Osteoblast (primary cell): ENCODE measurements at regions not wholly inside any gene's neighbourhood (a gene's known extent, or its start where the extent isn't known, plus 50 kb on each side); places are given as distances from the start of the nearest gene placed in this dataset.

Source experiments
- DNase-seq: peaks from one replicate; pipeline ENCODE4 v3.0.0; 2011; ENCODE audit warnings: low spot score, mixed read lengths; ENCODE audit not compliant: insufficient read length; ENCODE audit errors: missing footprints
- H2AFZ ChIP-seq: 2 replicates; pipeline ENCODE4 v1.6.0; 2011; ENCODE audit warnings: mild to moderate bottlenecking, low read length
- H3K27ac ChIP-seq: 2 replicates; pipeline ENCODE4 v1.5.1; 2011; ENCODE audit warnings: mild to moderate bottlenecking, low read depth, low read length, moderate library complexity
- H3K27me3 ChIP-seq: 2 replicates; pipeline ENCODE4 v1.6.0; 2012; ENCODE audit warnings: mild to moderate bottlenecking, control low read depth, inconsistent platforms, low read length, moderate library complexity; ENCODE audit not compliant: insufficient read depth
- H3K36me3 ChIP-seq: 2 replicates; pipeline ENCODE4 v1.5.1; 2011; ENCODE audit warnings: mild to moderate bottlenecking, low read length, control low read depth, moderate library complexity; ENCODE audit not compliant: insufficient read depth
- H3K4me1 ChIP-seq: 2 replicates; pipeline ENCODE4 v1.5.1; 2011; ENCODE audit warnings: mild to moderate bottlenecking, low read length, control low read depth, moderate library complexity; ENCODE audit not compliant: insufficient read depth
- H3K4me2 ChIP-seq: 2 replicates; pipeline ENCODE4 v1.6.0; 2011; ENCODE audit warnings: mild to moderate bottlenecking, low read length; ENCODE audit not compliant: insufficient read depth
- H3K4me3 ChIP-seq: fragments of 200-600 bp; sonication (generic); 3 replicates; pipeline ENCODE4 v1.5.1; 2012; ENCODE audit warnings: mild to moderate bottlenecking, low read length, inconsistent platforms; ENCODE audit not compliant: insufficient read depth
- H3K79me2 ChIP-seq: 2 replicates; pipeline ENCODE4 v1.6.0; 2012; ENCODE audit warnings: mild to moderate bottlenecking, low read length, control low read depth, inconsistent platforms; ENCODE audit not compliant: insufficient read depth
- H3K9me3 ChIP-seq: 2 replicates; pipeline ENCODE4 v1.5.1; 2011; ENCODE audit warnings: low read depth, low read length, control low read depth
- H4K20me1 ChIP-seq: 2 replicates; pipeline ENCODE4 v1.6.0; 2012; ENCODE audit warnings: mild to moderate bottlenecking, low read length, control low read depth; ENCODE audit not compliant: insufficient read depth
- TF ChIP-seq, protein P1 (sequence below): IDR thresholded peaks from 2 replicates; pipeline ENCODE4 v1.5.1; 2011; ENCODE audit warnings: mild to moderate bottlenecking, low read depth, low read length, moderate library complexity; ENCODE audit errors: extremely low read depth

GRCh38 chr2:8234253-8234652 lies 447.6 kb upstream of the ID2 start:
- DNase-seq: no peak
- Histone ChIP-seq H3K9me3 (no peaks in the 10 kb centered on the region), H3K4me1 (peaks cover 8% of the 10 kb centered on the region), H3K27me3 (no peaks in the 10 kb centered on the region), H4K20me1 (no peaks in the 10 kb centered on the region), H3K4me3 (no peak overlapping the region), H3K4me2 (no peak overlapping the region), H3K79me2 (no peaks in the 10 kb centered on the region), H3K27ac (no peak overlapping the region), H3K36me3 (no peaks in the 10 kb centered on the region), H2AFZ (no peak overlapping the region)
- TF ChIP-seq, protein P1, sequence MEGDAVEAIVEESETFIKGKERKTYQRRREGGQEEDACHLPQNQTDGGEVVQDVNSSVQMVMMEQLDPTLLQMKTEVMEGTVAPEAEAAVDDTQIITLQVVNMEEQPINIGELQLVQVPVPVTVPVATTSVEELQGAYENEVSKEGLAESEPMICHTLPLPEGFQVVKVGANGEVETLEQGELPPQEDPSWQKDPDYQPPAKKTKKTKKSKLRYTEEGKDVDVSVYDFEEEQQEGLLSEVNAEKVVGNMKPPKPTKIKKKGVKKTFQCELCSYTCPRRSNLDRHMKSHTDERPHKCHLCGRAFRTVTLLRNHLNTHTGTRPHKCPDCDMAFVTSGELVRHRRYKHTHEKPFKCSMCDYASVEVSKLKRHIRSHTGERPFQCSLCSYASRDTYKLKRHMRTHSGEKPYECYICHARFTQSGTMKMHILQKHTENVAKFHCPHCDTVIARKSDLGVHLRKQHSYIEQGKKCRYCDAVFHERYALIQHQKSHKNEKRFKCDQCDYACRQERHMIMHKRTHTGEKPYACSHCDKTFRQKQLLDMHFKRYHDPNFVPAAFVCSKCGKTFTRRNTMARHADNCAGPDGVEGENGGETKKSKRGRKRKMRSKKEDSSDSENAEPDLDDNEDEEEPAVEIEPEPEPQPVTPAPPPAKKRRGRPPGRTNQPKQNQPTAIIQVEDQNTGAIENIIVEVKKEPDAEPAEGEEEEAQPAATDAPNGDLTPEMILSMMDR: no peak

DNA sequence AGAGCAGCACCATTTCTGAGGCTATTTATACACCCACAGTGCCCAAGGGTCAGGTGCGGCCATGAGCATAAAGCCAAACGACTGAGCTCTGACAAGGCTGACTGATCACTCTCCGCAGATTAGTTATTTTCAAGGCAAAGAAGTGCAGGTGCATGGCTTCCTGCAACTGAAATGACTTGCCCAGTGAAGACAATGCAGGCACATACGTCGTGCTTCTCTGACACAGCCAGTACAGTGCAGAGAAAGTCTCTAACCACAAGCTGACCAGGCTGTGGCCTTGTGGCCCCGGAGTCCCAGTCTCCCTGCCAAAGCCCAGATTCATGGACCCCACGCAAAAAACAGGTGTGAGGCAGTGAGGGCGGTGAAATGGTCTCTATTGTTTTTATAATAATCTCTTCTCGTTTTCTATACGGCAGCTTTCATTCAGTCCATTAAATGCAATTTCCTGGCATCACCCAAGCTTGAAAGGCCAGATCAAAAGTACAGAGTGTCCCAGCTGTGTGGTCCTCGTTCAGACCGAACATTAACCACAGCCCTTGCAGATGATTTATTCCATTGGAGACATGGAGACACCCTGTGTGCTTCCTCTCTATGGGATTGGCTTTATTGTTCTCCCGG lies 447.0 kb upstream of the ID2 start:
- H3K9me3 ChIP-seq: no peaks in the 10 kb centered on the region
- H3K4me2 ChIP-seq: no peak overlapping the region
- no peaks in the 10 kb centered on the region for H3K27me3 ChIP-seq
- TF ChIP-seq, protein P1: no peak
- H4K20me1 ChIP-seq: no peaks in the 10 kb centered on the region
- no peak overlapping the region for H2AFZ ChIP-seq
- H3K79me2 ChIP-seq: no peaks in the 10 kb centered on the region
- H3K36me3 ChIP-seq: no peaks in the 10 kb centered on the region
- peaks cover 2% of the 10 kb centered on the region for H3K4me1 ChIP-seq
- no peak for DNase-seq
- no peak overlapping the region for H3K27ac ChIP-seq
- no peak overlapping the region for H3K4me3 ChIP-seq

- Histone ChIP-seq H3K9me3 (no peaks in the 10 kb centered on the region), H3K36me3 (no peaks in the 10 kb centered on the region), H3K27me3 (no peaks in the 10 kb centered on the region), H3K4me1 (no peaks in the 10 kb centered on the region), H3K4me2 (no peak overlapping the region), H3K79me2 (no peaks in the 10 kb centered on the region), H3K4me3 (no peak overlapping the region), H4K20me1 (no peaks in the 10 kb centered on the region), H2AFZ (no peak overlapping the region), H3K27ac (no peak overlapping the region)
- TF ChIP-seq, protein P1: no peak
- no peak for DNase-seq
Observed at GRCh38 chr2:8235419-8235818, 446.4 kb upstream of the ID2 start.

GRCh38 chr2:8236391-8236790 lies 445.5 kb upstream of the ID2 start:
- Histone ChIP-seq H3K36me3 (no peaks in the 10 kb centered on the region), H3K4me1 (no peaks in the 10 kb centered on the region), H3K79me2 (no peaks in the 10 kb centered on the region), H3K27ac (no peak overlapping the region), H3K27me3 (no peaks in the 10 kb centered on the region), H4K20me1 (no peaks in the 10 kb centered on the region), H3K4me2 (no peak overlapping the region), H2AFZ (no peak overlapping the region), H3K9me3 (no peaks in the 10 kb centered on the region), H3K4me3 (no peak overlapping the region)
- no peak for DNase-seq
- TF ChIP-seq, protein P1: no peak
